HEK293 (cell line): ENCODE measurements at regions not wholly inside any gene's neighbourhood (a gene's known extent, or its start where the extent isn't known, plus 50 kb on each side); places are given as distances from the start of the nearest gene placed in this dataset.

Source experiments
- CTCF ChIA-PET: fragments of 350-600 bp; formaldehyde crosslinking; extraction: SDS; loops from one replicate; lab custom pipeline; 2021; ENCODE audit warnings: antibody characterized with exemption; lab: Yijun Ruan, JAX
- POLR2A ChIA-PET: fragments of 300-600 bp; formaldehyde crosslinking; extraction: SDS; loops from one replicate; lab custom pipeline; 2020; ENCODE audit warnings: antibody characterized with exemption, inconsistent platforms; lab: Yijun Ruan, JAX
- H3K27ac ChIP-seq: fragments of 200-500 bp; sonication (Bioruptor generic); 2 replicates; pipeline ENCODE4 v1.5.1; 2014; ENCODE audit warnings: low read depth, low read length, control low read depth, inconsistent platforms; ENCODE audit errors: extremely low read depth
- H3K36me3 ChIP-seq, 2 experiments: fragments of 200-500 bp in 1 of 2; sonication (Bioruptor generic) in 1 of 2; 1 replicate in 1 of 2; 2 replicates in 1 of 2; pipeline ENCODE4 v1.5.1; 2014 to 2017; ENCODE audit warnings: inconsistent platforms in 2 of 2, low read length in 2 of 2; ENCODE audit not compliant: control insufficient read depth in 2 of 2, insufficient read depth in 1 of 2
- H3K4me1 ChIP-seq: fragments of 200-500 bp; sonication (Bioruptor generic); 2 replicates; pipeline ENCODE4 v1.5.1; 2014; ENCODE audit warnings: mild to moderate bottlenecking, low read length, inconsistent platforms; ENCODE audit not compliant: control insufficient read depth, insufficient read depth
- H3K4me3 ChIP-seq: 2 replicates; pipeline ENCODE4 v1.5.1; 2011; ENCODE audit warnings: low read depth, mild to moderate bottlenecking, control low read depth, low read length, moderate library complexity
- H3K9me3 ChIP-seq: fragments of 200-500 bp; sonication (Bioruptor generic); 2 replicates; pipeline ENCODE4 v1.5.1; 2014; ENCODE audit warnings: low read depth, low read length, inconsistent platforms; ENCODE audit not compliant: control insufficient read depth, insufficient read depth
- GLIS1 ChIP-seq: fragments of 450-650 bp; formaldehyde crosslinking; IDR thresholded peaks from 2 replicates; pipeline ENCODE4 v1.5.1; 2016; ENCODE audit warnings: missing biosample characterization, missing genetic modification characterization
- HOXD13 ChIP-seq: sonication (generic); formaldehyde crosslinking; IDR thresholded peaks from 2 replicates; pipeline ENCODE4 v1.8.0; 2022; ENCODE audit warnings: missing genetic modification reagents, borderline replicate concordance
- KLF8 ChIP-seq: fragments of 450-650 bp; formaldehyde crosslinking; IDR thresholded peaks from 2 replicates; pipeline ENCODE4 v1.5.1; 2016; ENCODE audit warnings: missing biosample characterization, missing genetic modification characterization
- PRDM1 ChIP-seq: fragments of 450-650 bp; formaldehyde crosslinking; IDR thresholded peaks from 2 replicates; pipeline ENCODE4; 2016; ENCODE audit warnings: missing biosample characterization, missing genetic modification characterization
- RBAK ChIP-seq: fragments of 450-650 bp; formaldehyde crosslinking; IDR thresholded peaks from 2 replicates; pipeline ENCODE4 v1.5.1; 2016; ENCODE audit warnings: missing biosample characterization, missing genetic modification characterization
- SCRT2 ChIP-seq: fragments of 450-650 bp; formaldehyde crosslinking; IDR thresholded peaks from 2 replicates; pipeline ENCODE4 v1.5.1; 2016; ENCODE audit warnings: missing biosample characterization, missing genetic modification characterization
- SP7 ChIP-seq: fragments of 450-650 bp; formaldehyde crosslinking; IDR thresholded peaks from 2 replicates; pipeline ENCODE4 v1.5.1; 2016; ENCODE audit warnings: missing biosample characterization, missing genetic modification characterization
- WT1 ChIP-seq: fragments of 450-650 bp; formaldehyde crosslinking; IDR thresholded peaks from 2 replicates; pipeline ENCODE4 v1.5.1; 2016; ENCODE audit warnings: missing biosample characterization, missing genetic modification characterization
- ZBTB48 ChIP-seq: fragments of 450-650 bp; formaldehyde crosslinking; IDR thresholded peaks from 2 replicates; pipeline ENCODE4 v1.5.1; 2016; ENCODE audit warnings: missing biosample characterization, missing genetic modification characterization
- ZFP37 ChIP-seq: fragments of 450-650 bp; formaldehyde crosslinking; IDR thresholded peaks from 2 replicates; pipeline ENCODE4 v1.5.1; 2016; ENCODE audit warnings: missing biosample characterization, missing genetic modification characterization
- ZNF10 ChIP-seq: fragments of 450-650 bp; formaldehyde crosslinking; IDR thresholded peaks from 2 replicates; pipeline ENCODE4 v1.5.1; 2017; ENCODE audit warnings: missing biosample characterization, missing genetic modification characterization
- ZNF2 ChIP-seq: fragments of 450-650 bp; formaldehyde crosslinking; IDR thresholded peaks from 2 replicates; pipeline ENCODE4 v1.5.1; 2016; ENCODE audit warnings: missing biosample characterization, missing genetic modification characterization
- ZNF266 ChIP-seq: fragments of 450-650 bp; formaldehyde crosslinking; IDR thresholded peaks from 2 replicates; pipeline ENCODE4 v1.5.1; 2016; ENCODE audit warnings: missing biosample characterization, missing genetic modification characterization, low read depth
- ZNF366 ChIP-seq: fragments of 450-650 bp; formaldehyde crosslinking; conservative IDR thresholded peaks from 2 replicates; pipeline ENCODE4 v1.5.1; 2016; ENCODE audit warnings: missing biosample characterization, missing genetic modification characterization
- TF ChIP-seq, protein P1 (sequence below): fragments of 450-650 bp; formaldehyde crosslinking; IDR thresholded peaks from 2 replicates; pipeline ENCODE4 v1.5.1; 2016; ENCODE audit warnings: missing biosample characterization, missing genetic modification characterization
- TF ChIP-seq, protein P2 (sequence below): fragments of 450-650 bp; formaldehyde crosslinking; IDR thresholded peaks from 2 replicates; pipeline ENCODE4 v1.5.1; 2017; ENCODE audit warnings: missing biosample characterization, missing genetic modification characterization
- TF ChIP-seq, protein P3 (sequence below): fragments of 450-650 bp; formaldehyde crosslinking; IDR thresholded peaks from 2 replicates; pipeline ENCODE4 v1.5.1; 2016; ENCODE audit warnings: missing biosample characterization, missing genetic modification characterization, borderline replicate concordance
- TF ChIP-seq, protein P4 (sequence below): fragments of 450-650 bp; formaldehyde crosslinking; IDR thresholded peaks from 2 replicates; pipeline ENCODE4 v1.5.1; 2016; ENCODE audit warnings: missing biosample characterization, missing genetic modification characterization, borderline replicate concordance
- TF ChIP-seq, protein P5 (sequence below): fragments of 450-650 bp; formaldehyde crosslinking; IDR thresholded peaks from 2 replicates; pipeline ENCODE4 v1.5.1; 2017; ENCODE audit warnings: missing biosample characterization, missing genetic modification characterization
- TF ChIP-seq, protein P6 (sequence below): fragments of 450-650 bp; formaldehyde crosslinking; IDR thresholded peaks from 2 replicates; pipeline ENCODE4 v1.5.1; 2017; ENCODE audit warnings: missing biosample characterization, missing genetic modification characterization

DNA sequence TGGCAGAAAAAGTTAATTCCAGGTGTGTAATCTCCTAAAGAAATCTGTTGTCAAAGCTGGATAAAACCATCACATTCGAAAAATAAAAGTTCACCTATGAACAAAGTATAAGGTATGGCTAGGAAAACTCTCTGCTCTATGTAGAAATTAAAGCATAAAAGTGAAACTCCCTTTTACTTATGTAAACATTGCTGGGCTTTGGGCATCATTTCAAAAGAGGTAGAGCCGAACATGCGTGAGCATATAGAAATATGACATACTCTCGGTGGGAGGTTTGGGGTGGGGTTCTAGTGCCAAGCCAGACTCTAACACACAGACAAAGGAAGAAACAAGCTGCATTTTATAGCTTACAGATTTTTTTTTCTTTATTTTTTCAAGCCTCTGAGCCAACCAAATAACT, 306.8 kb upstream of the ATP11B start:
- H3K4me3 ChIP-seq = no peak overlapping the region
- CTCF ChIA-PET = interaction anchor here (0.6 kb wide), 1 partner anchor 111 kb away, joined by 3 read pairs; no protein-coding TSS in a partner anchor
- H3K9me3 ChIP-seq = no peaks in the 10 kb centered on the region
- TF ChIP-seq, protein P1, sequence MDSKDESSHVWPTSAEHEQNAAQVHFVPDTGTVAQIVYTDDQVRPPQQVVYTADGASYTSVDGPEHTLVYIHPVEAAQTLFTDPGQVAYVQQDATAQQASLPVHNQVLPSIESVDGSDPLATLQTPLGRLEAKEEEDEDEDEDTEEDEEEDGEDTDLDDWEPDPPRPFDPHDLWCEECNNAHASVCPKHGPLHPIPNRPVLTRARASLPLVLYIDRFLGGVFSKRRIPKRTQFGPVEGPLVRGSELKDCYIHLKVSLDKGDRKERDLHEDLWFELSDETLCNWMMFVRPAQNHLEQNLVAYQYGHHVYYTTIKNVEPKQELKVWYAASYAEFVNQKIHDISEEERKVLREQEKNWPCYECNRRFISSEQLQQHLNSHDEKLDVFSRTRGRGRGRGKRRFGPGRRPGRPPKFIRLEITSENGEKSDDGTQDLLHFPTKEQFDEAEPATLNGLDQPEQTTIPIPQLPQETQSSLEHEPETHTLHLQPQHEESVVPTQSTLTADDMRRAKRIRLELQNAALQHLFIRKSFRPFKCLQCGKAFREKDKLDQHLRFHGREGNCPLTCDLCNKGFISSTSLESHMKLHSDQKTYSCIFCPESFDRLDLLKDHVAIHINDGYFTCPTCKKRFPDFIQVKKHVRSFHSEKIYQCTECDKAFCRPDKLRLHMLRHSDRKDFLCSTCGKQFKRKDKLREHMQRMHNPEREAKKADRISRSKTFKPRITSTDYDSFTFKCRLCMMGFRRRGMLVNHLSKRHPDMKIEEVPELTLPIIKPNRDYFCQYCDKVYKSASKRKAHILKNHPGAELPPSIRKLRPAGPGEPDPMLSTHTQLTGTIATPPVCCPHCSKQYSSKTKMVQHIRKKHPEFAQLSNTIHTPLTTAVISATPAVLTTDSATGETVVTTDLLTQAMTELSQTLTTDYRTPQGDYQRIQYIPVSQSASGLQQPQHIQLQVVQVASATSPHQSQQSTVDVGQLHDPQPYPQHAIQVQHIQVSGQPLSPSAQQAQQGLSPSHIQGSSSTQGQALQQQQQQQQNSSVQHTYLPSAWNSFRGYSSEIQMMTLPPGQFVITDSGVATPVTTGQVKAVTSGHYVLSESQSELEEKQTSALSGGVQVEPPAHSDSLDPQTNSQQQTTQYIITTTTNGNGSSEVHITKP (tag by site-specific recombination) = 0 out of 2 replicates have a peak, but pooled peaks have one; percentile 18
- TF ChIP-seq ZNF10 (tag by site-specific recombination) (no peak), PRDM1 (tag by site-specific recombination) (peak; percentile 70), ZNF366 (0 out of 2 replicates have a peak, but pooled peaks have one; percentile 9), GLIS1 (tag by site-specific recombination) (peak; percentile 67), ZNF266 (tag by site-specific recombination) (no peak), RBAK (tag by site-specific recombination) (no peak), HOXD13 (no peak), ZBTB48 (tag by site-specific recombination) (no peak), SCRT2 (no peak), ZFP37 (no peak), SP7 (tag by site-specific recombination) (peak; percentile 11; the same call in 1 of the 2 replicates), KLF8 (tag by site-specific recombination) (no peak), WT1 (peak; percentile 77), ZNF2 (tag by site-specific recombination) (no peak)
- TF ChIP-seq, protein P2, sequence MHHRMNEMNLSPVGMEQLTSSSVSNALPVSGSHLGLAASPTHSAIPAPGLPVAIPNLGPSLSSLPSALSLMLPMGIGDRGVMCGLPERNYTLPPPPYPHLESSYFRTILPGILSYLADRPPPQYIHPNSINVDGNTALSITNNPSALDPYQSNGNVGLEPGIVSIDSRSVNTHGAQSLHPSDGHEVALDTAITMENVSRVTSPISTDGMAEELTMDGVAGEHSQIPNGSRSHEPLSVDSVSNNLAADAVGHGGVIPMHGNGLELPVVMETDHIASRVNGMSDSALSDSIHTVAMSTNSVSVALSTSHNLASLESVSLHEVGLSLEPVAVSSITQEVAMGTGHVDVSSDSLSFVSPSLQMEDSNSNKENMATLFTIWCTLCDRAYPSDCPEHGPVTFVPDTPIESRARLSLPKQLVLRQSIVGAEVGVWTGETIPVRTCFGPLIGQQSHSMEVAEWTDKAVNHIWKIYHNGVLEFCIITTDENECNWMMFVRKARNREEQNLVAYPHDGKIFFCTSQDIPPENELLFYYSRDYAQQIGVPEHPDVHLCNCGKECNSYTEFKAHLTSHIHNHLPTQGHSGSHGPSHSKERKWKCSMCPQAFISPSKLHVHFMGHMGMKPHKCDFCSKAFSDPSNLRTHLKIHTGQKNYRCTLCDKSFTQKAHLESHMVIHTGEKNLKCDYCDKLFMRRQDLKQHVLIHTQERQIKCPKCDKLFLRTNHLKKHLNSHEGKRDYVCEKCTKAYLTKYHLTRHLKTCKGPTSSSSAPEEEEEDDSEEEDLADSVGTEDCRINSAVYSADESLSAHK = 0 out of 2 replicates have a peak, but pooled peaks have one; percentile 27
- TF ChIP-seq, protein P3, sequence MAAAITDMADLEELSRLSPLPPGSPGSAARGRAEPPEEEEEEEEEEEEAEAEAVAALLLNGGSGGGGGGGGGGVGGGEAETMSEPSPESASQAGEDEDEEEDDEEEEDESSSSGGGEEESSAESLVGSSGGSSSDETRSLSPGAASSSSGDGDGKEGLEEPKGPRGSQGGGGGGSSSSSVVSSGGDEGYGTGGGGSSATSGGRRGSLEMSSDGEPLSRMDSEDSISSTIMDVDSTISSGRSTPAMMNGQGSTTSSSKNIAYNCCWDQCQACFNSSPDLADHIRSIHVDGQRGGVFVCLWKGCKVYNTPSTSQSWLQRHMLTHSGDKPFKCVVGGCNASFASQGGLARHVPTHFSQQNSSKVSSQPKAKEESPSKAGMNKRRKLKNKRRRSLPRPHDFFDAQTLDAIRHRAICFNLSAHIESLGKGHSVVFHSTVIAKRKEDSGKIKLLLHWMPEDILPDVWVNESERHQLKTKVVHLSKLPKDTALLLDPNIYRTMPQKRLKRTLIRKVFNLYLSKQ (tag by site-specific recombination) = no peak
- TF ChIP-seq, protein P4, sequence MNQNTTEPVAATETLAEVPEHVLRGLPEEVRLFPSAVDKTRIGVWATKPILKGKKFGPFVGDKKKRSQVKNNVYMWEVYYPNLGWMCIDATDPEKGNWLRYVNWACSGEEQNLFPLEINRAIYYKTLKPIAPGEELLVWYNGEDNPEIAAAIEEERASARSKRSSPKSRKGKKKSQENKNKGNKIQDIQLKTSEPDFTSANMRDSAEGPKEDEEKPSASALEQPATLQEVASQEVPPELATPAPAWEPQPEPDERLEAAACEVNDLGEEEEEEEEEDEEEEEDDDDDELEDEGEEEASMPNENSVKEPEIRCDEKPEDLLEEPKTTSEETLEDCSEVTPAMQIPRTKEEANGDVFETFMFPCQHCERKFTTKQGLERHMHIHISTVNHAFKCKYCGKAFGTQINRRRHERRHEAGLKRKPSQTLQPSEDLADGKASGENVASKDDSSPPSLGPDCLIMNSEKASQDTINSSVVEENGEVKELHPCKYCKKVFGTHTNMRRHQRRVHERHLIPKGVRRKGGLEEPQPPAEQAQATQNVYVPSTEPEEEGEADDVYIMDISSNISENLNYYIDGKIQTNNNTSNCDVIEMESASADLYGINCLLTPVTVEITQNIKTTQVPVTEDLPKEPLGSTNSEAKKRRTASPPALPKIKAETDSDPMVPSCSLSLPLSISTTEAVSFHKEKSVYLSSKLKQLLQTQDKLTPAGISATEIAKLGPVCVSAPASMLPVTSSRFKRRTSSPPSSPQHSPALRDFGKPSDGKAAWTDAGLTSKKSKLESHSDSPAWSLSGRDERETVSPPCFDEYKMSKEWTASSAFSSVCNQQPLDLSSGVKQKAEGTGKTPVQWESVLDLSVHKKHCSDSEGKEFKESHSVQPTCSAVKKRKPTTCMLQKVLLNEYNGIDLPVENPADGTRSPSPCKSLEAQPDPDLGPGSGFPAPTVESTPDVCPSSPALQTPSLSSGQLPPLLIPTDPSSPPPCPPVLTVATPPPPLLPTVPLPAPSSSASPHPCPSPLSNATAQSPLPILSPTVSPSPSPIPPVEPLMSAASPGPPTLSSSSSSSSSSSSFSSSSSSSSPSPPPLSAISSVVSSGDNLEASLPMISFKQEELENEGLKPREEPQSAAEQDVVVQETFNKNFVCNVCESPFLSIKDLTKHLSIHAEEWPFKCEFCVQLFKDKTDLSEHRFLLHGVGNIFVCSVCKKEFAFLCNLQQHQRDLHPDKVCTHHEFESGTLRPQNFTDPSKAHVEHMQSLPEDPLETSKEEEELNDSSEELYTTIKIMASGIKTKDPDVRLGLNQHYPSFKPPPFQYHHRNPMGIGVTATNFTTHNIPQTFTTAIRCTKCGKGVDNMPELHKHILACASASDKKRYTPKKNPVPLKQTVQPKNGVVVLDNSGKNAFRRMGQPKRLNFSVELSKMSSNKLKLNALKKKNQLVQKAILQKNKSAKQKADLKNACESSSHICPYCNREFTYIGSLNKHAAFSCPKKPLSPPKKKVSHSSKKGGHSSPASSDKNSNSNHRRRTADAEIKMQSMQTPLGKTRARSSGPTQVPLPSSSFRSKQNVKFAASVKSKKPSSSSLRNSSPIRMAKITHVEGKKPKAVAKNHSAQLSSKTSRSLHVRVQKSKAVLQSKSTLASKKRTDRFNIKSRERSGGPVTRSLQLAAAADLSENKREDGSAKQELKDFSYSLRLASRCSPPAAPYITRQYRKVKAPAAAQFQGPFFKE (tag by site-specific recombination) = no peak
- TF ChIP-seq, protein P5, sequence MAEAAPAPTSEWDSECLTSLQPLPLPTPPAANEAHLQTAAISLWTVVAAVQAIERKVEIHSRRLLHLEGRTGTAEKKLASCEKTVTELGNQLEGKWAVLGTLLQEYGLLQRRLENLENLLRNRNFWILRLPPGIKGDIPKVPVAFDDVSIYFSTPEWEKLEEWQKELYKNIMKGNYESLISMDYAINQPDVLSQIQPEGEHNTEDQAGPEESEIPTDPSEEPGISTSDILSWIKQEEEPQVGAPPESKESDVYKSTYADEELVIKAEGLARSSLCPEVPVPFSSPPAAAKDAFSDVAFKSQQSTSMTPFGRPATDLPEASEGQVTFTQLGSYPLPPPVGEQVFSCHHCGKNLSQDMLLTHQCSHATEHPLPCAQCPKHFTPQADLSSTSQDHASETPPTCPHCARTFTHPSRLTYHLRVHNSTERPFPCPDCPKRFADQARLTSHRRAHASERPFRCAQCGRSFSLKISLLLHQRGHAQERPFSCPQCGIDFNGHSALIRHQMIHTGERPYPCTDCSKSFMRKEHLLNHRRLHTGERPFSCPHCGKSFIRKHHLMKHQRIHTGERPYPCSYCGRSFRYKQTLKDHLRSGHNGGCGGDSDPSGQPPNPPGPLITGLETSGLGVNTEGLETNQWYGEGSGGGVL (tag by site-specific recombination) = peak; percentile 37; the same call in 1 of the 2 replicates
- TF ChIP-seq, protein P6, sequence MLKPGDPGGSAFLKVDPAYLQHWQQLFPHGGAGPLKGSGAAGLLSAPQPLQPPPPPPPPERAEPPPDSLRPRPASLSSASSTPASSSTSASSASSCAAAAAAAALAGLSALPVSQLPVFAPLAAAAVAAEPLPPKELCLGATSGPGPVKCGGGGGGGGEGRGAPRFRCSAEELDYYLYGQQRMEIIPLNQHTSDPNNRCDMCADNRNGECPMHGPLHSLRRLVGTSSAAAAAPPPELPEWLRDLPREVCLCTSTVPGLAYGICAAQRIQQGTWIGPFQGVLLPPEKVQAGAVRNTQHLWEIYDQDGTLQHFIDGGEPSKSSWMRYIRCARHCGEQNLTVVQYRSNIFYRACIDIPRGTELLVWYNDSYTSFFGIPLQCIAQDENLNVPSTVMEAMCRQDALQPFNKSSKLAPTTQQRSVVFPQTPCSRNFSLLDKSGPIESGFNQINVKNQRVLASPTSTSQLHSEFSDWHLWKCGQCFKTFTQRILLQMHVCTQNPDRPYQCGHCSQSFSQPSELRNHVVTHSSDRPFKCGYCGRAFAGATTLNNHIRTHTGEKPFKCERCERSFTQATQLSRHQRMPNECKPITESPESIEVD (tag by site-specific recombination) = peak; percentile 69
- POLR2A ChIA-PET = interaction anchor here (0.6 kb wide), 1 partner anchor 143 kb away, joined by 3 read pairs; no protein-coding TSS in a partner anchor
- H3K4me1 ChIP-seq = peaks cover 11% of the 10 kb centered on the region; the same call in 1 of the 2 replicates
- no peaks in the 10 kb centered on the region for H3K36me3 ChIP-seq
- H3K27ac ChIP-seq = peak overlapping the region; percentile 3; the same call in 1 of the 2 replicates
